Testis (tissue), 2 donors: ENCODE measurements at regions not wholly inside any gene's neighbourhood (a gene's known extent, or its start where the extent isn't known, plus 50 kb on each side); places are given as distances from the start of the nearest gene placed in this dataset.

Experiments
- DNase-seq: peaks from one replicate; pipeline ENCODE4 v3.0.0-alpha.2; 2019
- H3K27ac ChIP-seq, 2 donors: fragments of 200-600 bp; sonication (generic); one replicate each; pipeline ENCODE4 v1.5.1; 2019
- H3K27me3 ChIP-seq: fragments of 200-600 bp; sonication (generic); one replicate; pipeline ENCODE4 v1.5.1; 2019
- H3K36me3 ChIP-seq: fragments of 200-600 bp; sonication (generic); one replicate; pipeline ENCODE4 v1.5.1; 2017; ENCODE audit warnings: low read depth; ENCODE audit errors: missing control alignments
- H3K4me1 ChIP-seq: fragments of 200-600 bp; sonication (generic); one replicate; pipeline ENCODE4 v1.5.1; 2019
- H3K4me3 ChIP-seq, 2 donors: fragments of 200-600 bp; sonication (generic); one replicate each; pipeline ENCODE4 v1.5.1; 2017 to 2019
- H3K9me3 ChIP-seq: fragments of 200-600 bp; sonication (generic); one replicate; pipeline ENCODE4 v1.5.1; 2017
- POLR2A ChIP-seq: fragments of 450-650 bp; IDR thresholded peaks from one replicate; pipeline ENCODE4 v1.6.1; 2017; ENCODE audit warnings: antibody characterized with exemption, mild to moderate bottlenecking, moderate library complexity
- WGBS, 2 donors: methylation state at CpG; one replicate each; pipeline ENCODE4 v1.1.5; 2018; 5-methylcytosine and 5-hydroxymethylcytosine counted together
- intact Hi-C: fragments of 100-400 bp; cut with DNase I; formaldehyde crosslinking; loops from one replicate; pipeline ENCODE4 v1.15.1; 2023; ENCODE audit warnings: low total_unique reads
- TF ChIP-seq, protein P1 (sequence below), 3 experiments: fragments of 450-650 bp in 2 of 3; fragments of 200-600 bp in 1 of 3; sonication (generic) in 1 of 3; IDR thresholded peaks; one replicate each; pipeline ENCODE4 v1.5.1; 2016 to 2019; ENCODE audit warnings: antibody characterized with exemption in 3 of 3, mild to moderate bottlenecking in 2 of 3, moderate library complexity in 1 of 3

- intact Hi-C loops = no loop called here
- 89 to 90% methylated on average over 14 of the region's 14 CpGs for WGBS, 2 donors
Observed at GRCh38 chr2:101624706-101625332, 72.7 kb upstream of the MAP4K4 start.

GRCh38 chr2:101623031-101623521 lies 74.4 kb upstream of the MAP4K4 start:
- Histone ChIP-seq H3K27ac (no peak overlapping the region), H3K36me3 (no peaks in the 10 kb centered on the region), H3K4me3 (no peak overlapping the region), H3K9me3 (no peaks in the 10 kb centered on the region), H3K4me1 (no peaks in the 10 kb centered on the region), H3K27me3 (no peaks in the 10 kb centered on the region)
- intact Hi-C loops = no loop called here
- 82 to 85% methylated on average over 5 of the region's 5 CpGs for WGBS, 2 donors
- TF ChIP-seq POLR2A = no peak
- TF ChIP-seq, protein P1, sequence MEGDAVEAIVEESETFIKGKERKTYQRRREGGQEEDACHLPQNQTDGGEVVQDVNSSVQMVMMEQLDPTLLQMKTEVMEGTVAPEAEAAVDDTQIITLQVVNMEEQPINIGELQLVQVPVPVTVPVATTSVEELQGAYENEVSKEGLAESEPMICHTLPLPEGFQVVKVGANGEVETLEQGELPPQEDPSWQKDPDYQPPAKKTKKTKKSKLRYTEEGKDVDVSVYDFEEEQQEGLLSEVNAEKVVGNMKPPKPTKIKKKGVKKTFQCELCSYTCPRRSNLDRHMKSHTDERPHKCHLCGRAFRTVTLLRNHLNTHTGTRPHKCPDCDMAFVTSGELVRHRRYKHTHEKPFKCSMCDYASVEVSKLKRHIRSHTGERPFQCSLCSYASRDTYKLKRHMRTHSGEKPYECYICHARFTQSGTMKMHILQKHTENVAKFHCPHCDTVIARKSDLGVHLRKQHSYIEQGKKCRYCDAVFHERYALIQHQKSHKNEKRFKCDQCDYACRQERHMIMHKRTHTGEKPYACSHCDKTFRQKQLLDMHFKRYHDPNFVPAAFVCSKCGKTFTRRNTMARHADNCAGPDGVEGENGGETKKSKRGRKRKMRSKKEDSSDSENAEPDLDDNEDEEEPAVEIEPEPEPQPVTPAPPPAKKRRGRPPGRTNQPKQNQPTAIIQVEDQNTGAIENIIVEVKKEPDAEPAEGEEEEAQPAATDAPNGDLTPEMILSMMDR (IDR thresholded peaks at IDR 0.05) = no peak
- DNase-seq = no peak

More at GRCh38 chr2:101624706-101625332, 72.7 kb upstream of the MAP4K4 start:
- no peaks in the 10 kb centered on the region for H3K36me3 ChIP-seq
- TF ChIP-seq, protein P1 (IDR thresholded peaks at IDR 0.05) = no peak
- TF ChIP-seq POLR2A = no peak
- no peaks in the 10 kb centered on the region for H3K4me1 ChIP-seq
- no peak overlapping the region for H3K27ac ChIP-seq
- no peak for DNase-seq
- H3K27me3 ChIP-seq = no peaks in the 10 kb centered on the region
- no peak overlapping the region for H3K4me3 ChIP-seq
- no peaks in the 10 kb centered on the region for H3K9me3 ChIP-seq

DNA sequence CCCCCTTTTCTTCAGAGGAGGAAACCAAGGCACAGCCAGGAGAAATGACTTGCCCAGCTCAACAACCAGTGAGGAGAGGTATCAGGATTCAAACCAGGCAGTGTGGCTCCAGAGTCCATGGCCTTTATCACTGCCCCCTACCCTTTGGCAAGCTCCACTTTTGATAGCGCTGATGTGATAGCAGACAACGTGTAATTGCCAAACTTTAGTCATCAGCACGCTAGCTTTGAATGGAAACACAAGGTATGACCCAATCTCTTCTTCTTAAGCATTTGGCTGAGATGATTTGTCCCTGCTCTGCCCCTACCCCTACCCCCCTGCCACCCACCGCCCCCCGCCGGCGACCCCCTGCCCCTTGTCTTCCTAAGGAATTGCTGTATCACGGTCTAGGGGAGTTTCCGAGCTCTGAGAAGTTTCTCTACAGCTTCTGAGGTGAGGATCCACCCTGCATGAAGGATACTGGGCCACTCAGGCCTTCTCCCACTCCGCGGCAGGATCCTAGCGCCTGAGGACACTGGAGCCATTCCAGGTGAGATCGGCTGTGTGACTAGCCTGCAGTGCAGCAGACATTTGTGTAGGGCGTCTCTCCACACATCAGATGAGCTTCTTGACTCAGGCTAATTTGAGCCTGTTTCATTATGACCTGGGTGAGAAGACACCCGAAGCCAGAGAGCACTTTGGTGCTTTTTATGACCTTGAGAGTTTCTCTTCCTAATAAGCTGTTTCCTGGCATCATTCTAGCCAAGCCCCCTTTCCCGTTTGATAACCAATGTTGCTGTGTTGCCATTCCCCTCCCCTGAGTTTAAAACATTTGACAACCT lies 75.1 kb upstream of the MAP4K4 start:
- Histone ChIP-seq H3K27me3 (no peaks in the 10 kb centered on the region), H3K4me3 (no peak overlapping the region), H3K36me3 (no peaks in the 10 kb centered on the region), H3K27ac (no peak overlapping the region), H3K9me3 (no peaks in the 10 kb centered on the region), H3K4me1 (no peaks in the 10 kb centered on the region)
- 58 to 75% methylated on average over 9 to 16 of the region's 16 CpGs for WGBS, 2 donors
- TF ChIP-seq, protein P1 (IDR thresholded peaks at IDR 0.05) = no peak
- no peak for TF ChIP-seq POLR2A
- DNase-seq = no peak
- intact Hi-C loops = no loop called here

DNA sequence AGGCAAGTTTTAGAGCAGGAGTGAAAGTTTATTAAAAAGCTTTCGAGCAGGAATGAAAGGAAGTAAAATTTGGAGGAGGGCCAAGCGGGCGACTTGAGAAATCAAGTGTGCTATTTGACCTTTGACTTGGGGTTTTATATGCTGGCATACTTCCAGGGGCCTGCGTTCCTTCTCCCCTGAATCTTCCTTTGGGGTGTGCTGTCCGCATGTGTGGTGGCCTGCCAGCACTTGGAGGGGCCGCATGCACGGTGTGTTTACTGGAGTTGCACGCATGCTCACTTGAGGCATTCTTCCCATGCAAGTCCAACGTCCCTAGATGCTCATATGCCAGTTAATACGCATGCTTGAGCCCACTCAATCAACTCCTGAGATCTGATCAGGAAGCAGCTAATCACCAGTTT lies 78.3 kb upstream of the MAP4K4 start:
- 66 to 68% methylated on average over 6 to 10 of the region's 10 CpGs for WGBS, 2 donors
- H3K36me3 ChIP-seq = no peaks in the 10 kb centered on the region
- DNase-seq = peak; percentile 47
- no peaks in the 10 kb centered on the region for H3K9me3 ChIP-seq
- H3K27ac ChIP-seq = no peak overlapping the region
- no peak overlapping the region for H3K4me3 ChIP-seq
- H3K4me1 ChIP-seq = no peaks in the 10 kb centered on the region
- TF ChIP-seq, protein P1 (IDR thresholded peaks at IDR 0.05) = no peak
- H3K27me3 ChIP-seq = no peaks in the 10 kb centered on the region
- intact Hi-C loops = no loop called here
